Skeletal muscle tissue (tissue), 3 donors: ENCODE measurements at regions not wholly inside any gene's neighbourhood (a gene's known extent, or its start where the extent isn't known, plus 50 kb on each side); places are given as distances from the start of the nearest gene placed in this dataset.

Experiments
- H3K27ac ChIP-seq: one replicate; pipeline ENCODE4 v1.7.0; 2013; ENCODE audit warnings: mild to moderate bottlenecking, low read depth, low read length, inconsistent platforms
- H3K27me3 ChIP-seq, 3 donors: one replicate each; pipeline ENCODE4 v1.7.0; 2013; ENCODE audit warnings: low read length in 3 of 3; ENCODE audit not compliant: control insufficient read depth in 3 of 3, insufficient read depth in 3 of 3
- H3K36me3 ChIP-seq, 3 donors: one replicate each; pipeline ENCODE4 v1.7.0; 2013; ENCODE audit warnings: low read length in 3 of 3; ENCODE audit not compliant: control insufficient read depth in 3 of 3, insufficient read depth in 3 of 3
- H3K4me1 ChIP-seq, 3 donors: one replicate each; pipeline ENCODE4 v1.7.0; 2013; ENCODE audit warnings: low read length in 3 of 3, mild to moderate bottlenecking in 3 of 3; ENCODE audit not compliant: control insufficient read depth in 3 of 3, insufficient read depth in 3 of 3
- H3K4me3 ChIP-seq, 3 donors: one replicate each; pipeline ENCODE4 v1.7.0; 2013; ENCODE audit warnings: low read length in 3 of 3
- H3K9ac ChIP-seq, 3 donors: one replicate each; pipeline ENCODE4 v1.7.0; 2013; ENCODE audit warnings: low read length in 3 of 3, mild to moderate bottlenecking in 3 of 3, moderate library complexity in 2 of 3, low read depth in 1 of 3
- H3K9me3 ChIP-seq, 3 donors: one replicate each; pipeline ENCODE4 v1.7.0; 2013; ENCODE audit warnings: low read length in 3 of 3; ENCODE audit not compliant: control insufficient read depth in 3 of 3
- donor health status: Osteomylitis.

DNA sequence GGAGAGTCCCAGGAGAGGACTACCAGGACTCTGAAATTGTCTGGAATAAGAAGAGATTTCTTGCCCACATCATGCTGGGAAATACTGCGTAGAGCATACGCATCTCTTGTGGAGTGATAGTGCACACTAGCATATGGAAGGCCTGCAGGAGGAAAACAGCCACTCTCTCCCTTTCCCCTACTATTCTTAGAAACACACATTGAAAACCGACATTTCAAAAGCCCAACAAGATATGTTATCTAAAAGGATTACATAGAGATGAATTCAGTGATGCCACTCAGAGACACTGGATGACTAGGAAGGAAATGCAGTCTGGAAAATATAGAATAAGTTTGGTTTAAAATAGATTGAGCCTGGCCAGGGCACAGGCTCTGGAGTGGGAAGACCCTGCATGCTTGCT lies 388.7 kb upstream of the NBEA start:
- Histone ChIP-seq H3K4me1 (no peaks in the 10 kb centered on the region), H3K9me3 (no peaks in the 10 kb centered on the region), H3K27ac (no peak overlapping the region), H3K27me3 (no peaks in the 10 kb centered on the region), H3K36me3 (no peaks in the 10 kb centered on the region), H3K4me3 (no peak overlapping the region), H3K9ac (no peak overlapping the region)

DNA sequence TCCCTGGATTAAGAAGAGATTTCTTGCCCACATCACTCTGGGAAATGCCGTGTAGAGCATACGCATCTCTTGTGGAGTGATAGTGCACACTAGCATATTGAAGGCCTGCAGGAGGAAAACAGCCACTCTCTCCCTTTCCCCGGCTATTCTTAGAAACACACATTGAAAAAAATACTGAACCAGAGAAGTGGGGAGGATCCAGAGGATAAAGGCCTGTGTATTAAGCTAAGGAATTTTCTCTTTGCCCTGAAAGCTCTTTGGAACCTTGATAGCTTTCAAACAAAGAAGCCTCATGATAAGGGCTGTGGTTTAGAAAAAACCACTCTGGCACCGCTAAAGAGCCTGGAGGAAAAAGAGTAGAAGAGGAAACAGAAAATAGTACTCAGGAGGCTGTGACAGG lies 386.1 kb upstream of the NBEA start:
- Histone ChIP-seq H3K9me3 (no peaks in the 10 kb centered on the region), H3K27ac (no peak overlapping the region), H3K4me1 (no peaks in the 10 kb centered on the region), H3K36me3 (no peaks in the 10 kb centered on the region), H3K4me3 (no peak overlapping the region), H3K27me3 (no peaks in the 10 kb centered on the region), H3K9ac (no peak overlapping the region)

DNA sequence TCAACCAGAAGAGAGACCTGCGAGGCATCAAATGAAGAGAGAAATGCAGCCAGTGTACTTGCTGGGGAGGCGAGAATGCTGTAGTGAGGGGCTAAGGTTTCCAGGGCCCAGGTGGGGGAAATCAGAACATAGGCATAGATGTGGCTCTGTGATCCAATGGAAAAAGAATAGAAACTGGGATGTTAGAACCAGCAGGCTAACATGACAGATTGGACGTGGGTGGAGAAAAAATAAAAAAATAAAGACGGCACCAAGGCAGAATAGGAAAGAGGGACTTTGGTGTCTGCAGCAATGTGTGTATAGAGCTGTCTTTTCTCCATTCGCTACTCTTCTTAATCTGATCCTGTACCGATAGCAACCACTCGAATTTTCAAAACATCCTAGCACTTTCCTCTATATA lies 381.0 kb upstream of the NBEA start:
- no peak overlapping the region for H3K9ac ChIP-seq
- no peak overlapping the region for H3K4me3 ChIP-seq
- no peak overlapping the region for H3K27ac ChIP-seq
- H3K27me3 ChIP-seq, result no peaks in the 10 kb centered on the region
- H3K9me3 ChIP-seq, result no peaks in the 10 kb centered on the region
- no peaks in the 10 kb centered on the region for H3K36me3 ChIP-seq
- H3K4me1 ChIP-seq, result no peaks in the 10 kb centered on the region

DNA sequence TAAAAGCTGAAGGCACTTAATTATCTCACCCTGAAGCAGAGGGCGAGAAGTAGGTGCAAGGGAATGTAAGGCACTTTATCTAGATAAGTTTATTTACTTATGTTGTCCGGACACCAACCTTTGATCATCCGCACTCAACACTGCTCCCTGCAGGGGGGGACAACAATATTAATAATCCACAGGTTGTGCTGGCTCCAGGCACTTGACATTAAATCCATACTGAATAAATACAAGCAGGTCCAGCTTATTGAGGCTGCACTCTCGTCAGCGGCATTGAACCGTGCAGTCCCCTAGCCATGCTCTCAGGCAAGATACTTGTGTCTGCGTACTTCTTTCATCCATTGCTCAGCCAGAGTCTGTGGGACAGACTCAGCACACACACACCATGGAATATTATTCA lies 374.5 kb upstream of the NBEA start:
- H3K9ac ChIP-seq, result no peak overlapping the region
- H3K4me3 ChIP-seq, result no peak overlapping the region
- no peaks in the 10 kb centered on the region for H3K36me3 ChIP-seq
- no peaks in the 10 kb centered on the region for H3K4me1 ChIP-seq
- H3K27me3 ChIP-seq, result no peaks in the 10 kb centered on the region
- H3K27ac ChIP-seq, result no peak overlapping the region
- H3K9me3 ChIP-seq, result no peaks in the 10 kb centered on the region

DNA sequence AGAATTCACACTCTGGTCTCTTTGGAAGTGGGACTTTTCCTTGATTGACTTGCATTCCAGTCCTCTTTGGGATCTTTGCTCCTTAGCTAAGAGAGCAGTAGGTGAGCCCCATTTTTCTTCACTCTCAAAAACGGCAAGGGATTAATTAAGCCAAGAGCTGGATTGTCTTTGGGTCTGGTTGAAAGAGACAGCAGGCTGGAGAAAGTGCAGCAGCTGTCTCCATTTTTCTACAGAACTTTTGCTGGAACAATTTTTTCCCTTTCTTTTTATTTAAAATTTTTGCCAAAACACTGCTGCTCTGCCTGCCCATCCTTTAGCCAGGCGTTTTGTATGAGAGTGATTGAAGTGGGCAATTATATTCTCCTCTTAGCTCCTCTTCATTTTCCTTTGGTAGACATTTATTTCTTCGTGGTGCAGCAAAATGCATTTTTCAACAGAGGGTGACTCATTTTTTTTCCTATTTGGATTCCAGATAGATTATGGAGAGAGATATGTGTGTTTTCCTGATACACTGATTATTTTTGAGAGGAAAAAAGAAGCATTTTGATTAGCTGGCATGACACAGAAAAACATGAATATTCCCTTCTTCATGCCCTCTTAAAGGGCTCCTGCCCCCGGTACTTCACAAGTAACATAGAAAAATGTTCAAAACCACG lies 371.2 kb upstream of the NBEA start:
- H3K9ac ChIP-seq, result no peak overlapping the region
- H3K9me3 ChIP-seq, result no peaks in the 10 kb centered on the region
- H3K27me3 ChIP-seq, result no peaks in the 10 kb centered on the region
- no peaks in the 10 kb centered on the region for H3K36me3 ChIP-seq
- H3K4me1 ChIP-seq, result no peaks in the 10 kb centered on the region
- no peak overlapping the region for H3K4me3 ChIP-seq
- no peak overlapping the region for H3K27ac ChIP-seq

DNA sequence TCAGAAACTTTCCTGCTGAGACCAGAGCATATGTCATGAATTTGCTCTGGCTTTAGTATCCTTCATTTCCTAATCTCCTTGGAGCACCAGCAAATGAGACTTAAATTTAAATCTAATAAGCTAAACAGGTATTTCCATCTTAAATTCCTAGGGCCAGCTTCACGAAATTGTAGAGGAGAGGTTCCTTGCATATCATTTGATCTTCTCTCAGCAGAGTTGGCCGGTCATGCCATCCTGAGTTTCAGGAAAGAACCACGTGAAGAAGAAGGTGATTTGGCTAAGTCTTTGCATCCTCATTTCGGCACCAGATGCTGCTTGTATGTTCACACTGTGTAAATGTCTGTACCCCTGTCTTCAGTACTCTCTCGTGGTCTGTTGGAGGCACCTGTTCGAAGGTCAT lies 370.4 kb upstream of the NBEA start:
- H3K27ac ChIP-seq, result no peak overlapping the region
- H3K9me3 ChIP-seq, result no peaks in the 10 kb centered on the region
- no peaks in the 10 kb centered on the region for H3K36me3 ChIP-seq

DNA sequence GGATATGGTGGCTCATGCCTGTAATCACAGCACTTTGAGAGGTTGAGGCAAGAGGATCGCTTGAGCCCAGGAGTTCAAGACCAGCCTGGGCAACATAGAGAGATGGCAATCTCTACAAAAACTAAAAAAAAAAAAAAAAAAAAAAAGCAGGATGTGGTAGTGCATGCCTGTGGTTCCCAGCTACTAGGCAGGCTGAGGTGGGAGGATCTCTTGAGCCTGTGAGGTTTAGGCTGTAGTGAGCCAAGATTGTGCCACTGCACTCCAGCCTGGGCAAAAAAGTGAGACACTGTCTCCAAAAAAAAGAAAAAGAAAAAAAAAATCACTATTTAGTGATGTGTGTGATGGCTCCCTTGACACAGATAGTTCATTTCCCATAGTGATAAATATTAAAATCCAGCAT lies 365.0 kb upstream of the NBEA start:
- Histone ChIP-seq H3K27ac (no peak overlapping the region), H3K36me3 (no peaks in the 10 kb centered on the region), H3K27me3 (peaks cover 0 to 2% (median 0%) of the 10 kb centered on the region in 3 donors), H3K9ac (no peak overlapping the region), H3K4me3 (no peak overlapping the region), H3K9me3 (no peaks in the 10 kb centered on the region), H3K4me1 (no peaks in the 10 kb centered on the region)

More for the DNA sequence above, 370.4 kb upstream of the NBEA start:
- Histone ChIP-seq H3K27me3 (peaks cover 0 to 2% (median 0%) of the 10 kb centered on the region in 3 donors), H3K9ac (no peak overlapping the region), H3K4me1 (no peaks in the 10 kb centered on the region), H3K4me3 (no peak overlapping the region)

DNA sequence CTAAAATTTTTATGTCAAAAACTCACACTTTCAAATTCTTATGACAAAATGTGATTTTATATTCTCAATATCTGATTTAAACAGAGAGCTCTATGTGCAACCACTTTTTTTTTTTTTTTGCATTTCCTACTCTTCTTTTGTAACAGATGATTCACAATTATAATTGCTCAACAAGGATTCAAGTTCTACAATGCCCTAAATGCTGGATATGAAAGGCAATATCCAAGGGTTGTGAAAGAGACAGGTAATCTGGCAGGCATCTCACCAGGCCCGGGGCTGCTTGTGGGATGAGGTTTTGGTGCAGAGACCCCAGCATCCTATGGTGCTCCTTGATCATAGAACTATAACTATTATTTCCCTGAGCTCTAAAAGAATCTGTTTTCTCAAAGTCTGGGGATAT lies 363.6 kb upstream of the NBEA start:
- no peaks in the 10 kb centered on the region for H3K4me1 ChIP-seq
- H3K27ac ChIP-seq, result no peak overlapping the region
- no peak overlapping the region for H3K9ac ChIP-seq
- peaks cover 0 to 2% (median 0%) of the 10 kb centered on the region in 3 donors for H3K27me3 ChIP-seq
- H3K4me3 ChIP-seq, result no peak overlapping the region
- no peaks in the 10 kb centered on the region for H3K36me3 ChIP-seq
- no peaks in the 10 kb centered on the region for H3K9me3 ChIP-seq

DNA sequence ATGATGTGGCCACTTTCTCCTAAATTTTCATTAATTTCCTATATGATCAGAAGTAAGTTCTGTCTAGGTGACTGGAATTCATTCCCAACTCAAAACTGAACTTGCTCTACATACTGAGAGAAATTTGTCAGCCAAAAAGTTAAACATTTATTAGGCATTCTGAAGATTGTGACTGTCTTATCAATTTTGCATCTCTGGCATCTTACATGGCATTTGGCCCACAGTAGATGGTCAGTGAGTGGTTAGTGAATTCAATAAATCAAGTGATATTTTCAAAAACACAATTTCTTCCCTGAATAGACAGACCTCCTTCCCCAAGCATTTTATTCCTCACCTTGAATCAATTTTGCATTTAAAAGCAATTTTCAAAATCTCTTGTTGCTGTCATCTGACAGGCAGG lies 363.2 kb upstream of the NBEA start:
- H3K9me3 ChIP-seq, result no peaks in the 10 kb centered on the region
- H3K9ac ChIP-seq, result no peak overlapping the region

DNA sequence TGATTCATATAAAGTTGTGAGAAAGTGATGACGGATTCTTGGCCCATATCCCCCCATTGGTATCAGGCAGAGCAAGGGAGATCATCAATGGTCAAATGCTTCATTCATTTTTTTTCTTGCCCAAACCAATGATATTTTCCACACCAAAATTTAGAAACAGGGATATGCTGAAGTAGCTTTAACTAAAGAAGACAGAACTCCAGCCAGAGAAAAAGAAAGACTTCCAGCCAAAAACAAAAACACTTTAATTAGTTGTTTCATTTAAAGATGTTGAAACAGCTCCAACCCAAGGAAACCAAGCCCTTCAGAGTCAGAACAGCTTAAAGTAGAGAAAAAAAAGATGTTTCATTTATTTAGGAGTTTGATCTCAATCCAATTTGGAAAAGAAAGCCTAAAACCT lies 358.9 kb upstream of the NBEA start:
- Histone ChIP-seq H3K36me3 (no peaks in the 10 kb centered on the region), H3K4me1 (no peaks in the 10 kb centered on the region), H3K27ac (no peak overlapping the region), H3K4me3 (no peak overlapping the region), H3K27me3 (no peaks in the 10 kb centered on the region), H3K9ac (no peak overlapping the region), H3K9me3 (no peaks in the 10 kb centered on the region)

More for the DNA sequence above, 363.2 kb upstream of the NBEA start:
- Histone ChIP-seq H3K36me3 (no peaks in the 10 kb centered on the region), H3K4me3 (no peak overlapping the region), H3K27ac (no peak overlapping the region), H3K27me3 (peaks cover 0 to 2% (median 0%) of the 10 kb centered on the region in 3 donors), H3K4me1 (no peaks in the 10 kb centered on the region)
